ENCODE measurements at regions not wholly inside any gene's neighbourhood (a gene's known extent, or its start where the extent isn't known, plus 50 kb on each side); places are given as distances from the start of the nearest gene placed in this dataset.

DNA sequence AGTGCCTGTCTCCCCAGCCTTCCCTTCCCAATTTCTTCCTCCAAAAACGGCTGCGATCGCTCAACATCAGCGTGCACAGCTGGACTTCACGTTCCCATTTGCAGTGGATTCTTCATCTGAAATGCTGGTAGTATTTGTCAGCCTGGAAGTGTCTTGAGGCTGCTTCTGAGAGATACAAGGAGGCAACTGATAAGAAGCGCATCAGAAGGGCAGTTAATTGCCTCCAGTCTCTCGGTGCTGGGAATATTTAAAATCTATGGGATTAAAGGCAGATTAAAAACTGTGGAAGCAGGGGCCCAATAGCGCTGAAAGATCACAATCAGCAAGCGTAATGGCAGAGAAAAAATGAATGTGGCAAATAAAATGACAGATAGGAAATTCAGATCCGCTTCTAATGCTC, 450.0 kb downstream of the GATA3 start:
- no peak for DNase-seq

DNA sequence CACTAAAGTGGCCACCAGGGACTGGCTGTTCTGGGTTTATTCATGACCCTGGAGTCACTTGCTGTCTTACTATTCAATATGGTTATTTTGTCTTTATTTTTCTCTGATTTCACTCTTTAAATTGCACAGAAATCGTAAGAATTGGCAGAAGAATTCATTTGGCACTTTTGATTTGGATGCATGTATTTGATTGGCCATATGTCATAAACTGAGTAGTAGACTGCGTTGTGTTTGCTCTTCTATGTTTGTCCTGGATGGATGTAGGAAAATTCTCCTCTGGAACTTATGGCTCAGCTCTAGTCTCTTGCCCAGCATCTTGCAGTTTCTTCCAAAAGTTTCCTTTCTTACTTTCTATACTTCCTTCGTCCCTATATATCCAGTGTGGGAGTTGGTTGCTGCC, 452.7 kb downstream of the GATA3 start:
- DNase-seq = no peak

DNA sequence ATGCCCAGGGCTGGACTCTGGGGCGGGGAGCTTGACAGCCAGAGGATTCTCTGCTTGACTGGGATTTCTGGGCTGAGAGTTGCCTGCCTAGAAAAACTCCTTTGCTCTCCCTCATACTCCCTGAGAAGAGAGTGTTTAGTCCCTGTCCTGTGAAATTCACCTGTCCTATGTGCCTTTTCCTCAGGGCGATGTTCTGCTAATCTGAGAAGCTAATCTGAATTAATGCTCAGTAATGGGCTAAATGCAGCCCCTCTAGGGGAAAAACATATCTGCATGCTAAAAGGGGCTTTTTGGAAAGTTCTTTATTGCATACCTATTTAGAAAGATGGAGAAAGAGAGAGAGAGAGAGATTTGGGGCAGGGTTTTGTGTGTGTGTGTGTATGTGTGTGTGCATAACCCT, 454.4 kb downstream of the GATA3 start:
- DNase-seq = no peak

DNA sequence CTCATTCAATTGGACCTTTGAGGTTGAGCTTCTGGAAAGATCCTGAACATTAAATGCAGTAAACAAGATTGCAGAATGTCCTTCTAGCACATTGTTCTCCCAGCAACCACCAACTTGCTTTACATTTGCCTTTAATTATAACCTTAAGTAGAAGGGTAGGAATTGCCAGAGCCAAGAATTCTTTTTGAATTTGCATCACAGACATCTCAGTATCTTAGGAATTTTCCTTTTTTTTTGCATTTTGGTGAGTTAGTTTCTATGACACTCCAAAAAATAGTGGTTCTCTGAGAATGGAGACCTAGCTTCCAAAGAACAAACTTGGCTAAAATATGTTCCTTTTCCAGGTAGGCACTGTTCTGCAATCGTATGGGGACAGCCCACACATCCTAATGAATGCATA, 456.0 kb downstream of the GATA3 start:
- no peak for DNase-seq

DNA sequence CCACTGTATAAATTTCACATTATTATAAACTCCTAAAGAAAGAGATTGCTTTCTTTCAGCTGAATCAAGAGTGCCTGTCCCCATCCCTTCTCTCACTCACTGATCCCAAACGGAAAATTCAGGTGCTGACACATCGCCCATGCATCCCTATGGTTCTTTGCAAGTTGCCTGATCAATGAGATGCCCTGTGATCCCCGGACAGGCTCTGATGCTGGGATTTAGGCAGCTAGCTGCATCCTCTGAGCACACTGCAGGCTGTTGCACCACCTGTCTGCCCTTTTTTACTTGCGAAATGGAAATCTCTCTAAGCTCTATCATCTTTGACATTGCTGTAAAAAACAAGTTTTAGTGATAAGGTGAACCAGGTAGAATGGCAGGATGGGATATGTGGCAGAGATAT, 456.5 kb downstream of the GATA3 start:
- no peak for DNase-seq

DNA sequence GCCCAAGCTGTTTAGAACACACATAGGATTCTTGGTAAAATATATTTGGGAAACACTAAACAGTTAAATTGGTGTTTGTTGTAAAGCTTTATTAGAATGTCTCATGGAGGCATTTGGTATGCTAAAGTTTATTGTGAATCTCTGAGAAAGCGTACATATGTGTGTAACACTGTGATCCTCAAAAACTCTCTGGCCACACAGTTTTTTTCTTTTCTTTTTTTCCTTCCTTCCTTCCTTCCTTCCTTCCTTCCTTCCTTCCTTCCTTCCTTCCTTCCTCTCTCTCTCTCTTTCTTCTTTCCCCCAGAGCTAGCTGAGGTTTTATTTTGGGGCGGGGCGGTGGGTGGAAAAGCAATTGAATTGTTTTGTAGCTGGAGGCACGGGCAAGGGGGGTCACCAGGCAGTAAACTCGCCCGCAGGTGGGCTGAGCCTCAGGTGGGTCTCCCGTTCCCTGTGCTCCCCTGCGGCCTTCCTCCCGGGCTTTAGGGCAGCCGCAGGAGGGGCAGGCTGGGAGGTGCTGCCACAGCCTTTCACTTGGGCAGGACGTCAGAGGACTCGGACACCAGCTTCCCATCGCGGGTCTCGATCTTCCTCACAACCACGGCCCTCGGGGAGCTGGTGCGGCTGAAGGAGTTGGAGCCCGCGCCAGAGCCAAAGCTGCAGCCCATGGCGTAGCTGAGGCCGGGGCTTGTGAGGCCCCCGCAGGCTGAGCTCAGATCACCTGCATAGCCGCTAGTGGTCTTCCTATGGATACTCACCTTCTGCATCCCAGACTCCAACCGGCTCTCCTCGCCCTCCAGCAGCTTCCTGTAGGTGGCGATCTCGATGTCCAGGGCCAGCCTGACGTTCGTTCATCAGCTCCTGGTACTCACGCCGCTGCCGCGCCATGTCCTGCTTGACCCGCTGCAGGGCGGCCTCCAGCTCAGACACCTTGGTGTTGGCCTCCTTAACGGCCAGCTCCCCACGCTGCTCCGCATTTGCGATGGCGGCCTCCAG, 459.0 kb downstream of the GATA3 start:
- DNase-seq = no peak

DNA sequence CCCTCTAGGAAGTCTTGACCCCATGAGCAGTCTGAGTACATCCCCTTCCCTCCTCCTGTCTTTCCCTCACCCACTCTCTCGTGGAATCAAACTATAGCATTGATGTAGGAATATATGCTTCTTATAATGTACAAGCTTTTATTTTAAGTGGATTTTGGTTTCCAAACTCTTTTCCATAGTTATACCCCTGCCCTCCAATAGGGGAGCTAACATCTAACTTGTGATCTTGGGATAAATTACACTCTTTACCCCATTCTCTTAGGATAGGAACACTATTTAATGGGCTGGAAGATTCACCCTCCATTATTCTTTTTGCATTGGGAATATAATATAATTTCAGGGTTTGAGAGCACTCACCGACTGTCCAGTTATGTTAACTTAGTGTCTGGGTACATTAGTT, 465.9 kb downstream of the GATA3 start:
- no peak for DNase-seq

DNA sequence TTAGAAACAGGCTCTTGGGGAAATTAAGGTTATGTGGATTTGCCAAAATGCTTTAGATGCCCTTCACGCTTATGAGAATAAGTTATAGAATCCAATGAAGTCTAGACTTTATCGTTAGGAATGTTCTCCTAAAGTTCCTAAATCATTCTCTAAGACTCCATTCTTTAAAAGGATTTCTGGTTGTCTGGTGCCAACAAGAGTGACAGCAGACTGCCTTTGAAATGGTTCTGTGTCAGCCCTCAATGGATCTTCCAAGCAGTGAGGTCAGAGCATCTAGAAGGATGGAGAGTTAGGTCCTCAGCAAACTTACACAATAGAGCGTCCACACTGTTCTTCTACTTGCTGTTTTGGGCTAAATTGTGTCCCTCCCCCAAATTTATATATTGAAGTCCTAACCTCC, 473.3 kb downstream of the GATA3 start:
- no peak for DNase-seq

DNA sequence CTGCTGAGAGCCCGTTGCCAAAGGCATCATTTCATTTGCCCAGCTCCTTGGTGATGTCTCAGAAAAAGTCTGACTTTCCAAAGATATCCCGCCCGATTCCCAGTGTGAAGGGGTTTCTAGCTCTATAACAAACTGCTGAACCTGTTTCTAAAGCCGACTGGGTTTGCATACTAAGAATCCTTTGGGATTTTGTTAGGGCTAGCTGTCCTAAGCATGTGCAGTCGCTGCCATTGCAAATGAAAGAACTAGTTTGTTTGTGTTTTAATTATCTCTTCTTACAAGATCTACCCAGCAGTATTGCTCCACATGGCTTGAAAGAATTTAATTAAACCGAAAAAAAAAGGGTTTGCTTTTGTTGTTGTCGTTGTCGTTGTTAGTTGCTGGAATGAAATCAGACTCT, 476.6 kb downstream of the GATA3 start:
- DNase-seq = no peak

DNA sequence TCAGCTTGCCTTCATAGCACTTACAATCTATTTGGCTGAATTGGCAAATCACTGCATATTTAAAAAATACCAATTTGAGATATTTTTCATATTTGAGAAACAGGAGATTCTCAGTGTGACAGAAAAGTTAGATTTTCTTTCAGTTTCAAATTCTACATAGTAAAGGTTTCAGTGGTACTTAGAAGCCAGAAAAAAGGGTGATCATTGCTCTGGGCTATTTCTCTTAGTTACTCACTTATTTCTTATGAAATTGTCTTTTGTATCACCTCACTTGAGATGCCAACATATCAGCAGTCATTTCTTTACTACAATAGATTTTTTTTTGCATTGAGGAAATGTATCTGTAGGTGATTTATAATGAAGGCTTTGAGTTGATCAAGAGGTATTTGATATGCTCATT, 478.2 kb downstream of the GATA3 start:
- no peak for DNase-seq

DNA sequence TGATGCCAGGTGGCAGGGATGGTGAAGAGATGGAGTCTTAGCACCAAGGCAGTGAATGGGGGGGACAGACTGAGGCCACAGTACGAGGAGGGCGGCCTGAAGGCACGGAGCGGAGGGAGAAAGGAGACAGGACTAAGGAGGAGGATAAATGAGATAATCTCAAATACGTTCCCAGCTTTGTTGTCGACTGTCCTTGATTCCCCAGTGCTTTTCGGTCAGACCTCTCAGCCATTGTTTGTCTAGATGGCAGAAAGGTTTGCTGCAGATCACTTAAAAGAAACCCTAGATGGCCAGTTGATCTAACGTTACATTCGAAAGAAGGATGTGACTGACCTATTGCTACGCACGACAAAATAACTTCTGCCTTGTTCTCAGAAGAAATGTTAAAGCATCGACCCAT, 479.0 kb downstream of the GATA3 start:
- no peak for DNase-seq

DNA sequence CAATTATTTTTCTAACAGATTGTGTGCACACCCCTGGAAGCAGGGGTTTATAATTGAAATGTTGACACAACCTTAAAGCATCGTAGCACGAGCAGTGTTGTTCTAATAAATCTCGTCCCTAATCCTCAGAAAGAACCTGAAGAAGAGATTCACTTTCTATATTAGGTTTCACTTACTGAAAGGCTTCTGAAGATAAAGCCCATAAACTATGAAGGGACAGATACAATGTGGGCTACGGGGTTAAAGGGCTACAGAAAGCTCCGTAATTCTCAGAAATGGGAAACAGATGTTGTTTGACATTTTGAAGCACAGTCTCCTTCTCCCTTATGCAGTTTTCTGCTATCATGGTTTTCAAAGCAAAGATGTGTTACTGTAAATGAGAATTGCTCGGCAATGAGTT, 479.6 kb downstream of the GATA3 start:
- no peak for DNase-seq

DNA sequence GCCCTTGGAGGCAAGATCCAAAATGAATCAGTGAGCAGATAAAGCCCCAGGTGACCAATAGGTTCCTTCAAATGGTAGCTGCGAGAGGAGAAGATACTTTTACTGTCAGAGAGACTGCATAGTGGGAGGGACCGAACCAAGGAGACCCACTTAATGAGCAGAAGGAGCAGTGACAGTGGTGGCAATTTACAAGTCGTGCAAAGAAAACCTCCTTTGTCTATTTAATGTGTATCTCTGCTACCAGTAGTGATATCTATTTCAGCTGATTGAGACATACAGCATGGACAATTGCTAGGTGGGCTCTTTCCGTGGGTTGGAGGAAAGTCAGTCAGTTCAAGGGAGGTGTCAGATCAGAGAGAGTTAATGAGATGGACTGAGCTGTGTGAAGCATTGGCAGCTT, 480.4 kb downstream of the GATA3 start:
- no peak for DNase-seq

DNA sequence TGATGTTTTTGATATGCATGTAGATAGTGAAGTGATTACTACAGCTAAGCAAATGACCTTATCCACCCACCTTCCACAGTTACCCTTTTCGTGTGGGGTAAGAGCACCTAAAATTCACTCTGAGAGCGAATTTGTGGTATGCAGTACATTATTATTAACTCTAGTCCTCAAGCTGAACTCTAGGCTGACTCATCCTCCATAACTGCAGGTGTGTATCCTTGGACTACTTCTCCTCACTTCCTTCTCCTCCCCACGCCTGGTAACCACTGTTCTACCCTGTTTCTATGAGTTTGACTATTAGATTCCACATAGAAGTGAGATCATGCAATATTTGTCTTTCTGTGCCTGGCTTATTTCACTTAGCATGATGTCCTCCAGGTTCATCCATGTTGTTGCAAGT, 484.6 kb downstream of the GATA3 start:
- no peak for DNase-seq

DNA sequence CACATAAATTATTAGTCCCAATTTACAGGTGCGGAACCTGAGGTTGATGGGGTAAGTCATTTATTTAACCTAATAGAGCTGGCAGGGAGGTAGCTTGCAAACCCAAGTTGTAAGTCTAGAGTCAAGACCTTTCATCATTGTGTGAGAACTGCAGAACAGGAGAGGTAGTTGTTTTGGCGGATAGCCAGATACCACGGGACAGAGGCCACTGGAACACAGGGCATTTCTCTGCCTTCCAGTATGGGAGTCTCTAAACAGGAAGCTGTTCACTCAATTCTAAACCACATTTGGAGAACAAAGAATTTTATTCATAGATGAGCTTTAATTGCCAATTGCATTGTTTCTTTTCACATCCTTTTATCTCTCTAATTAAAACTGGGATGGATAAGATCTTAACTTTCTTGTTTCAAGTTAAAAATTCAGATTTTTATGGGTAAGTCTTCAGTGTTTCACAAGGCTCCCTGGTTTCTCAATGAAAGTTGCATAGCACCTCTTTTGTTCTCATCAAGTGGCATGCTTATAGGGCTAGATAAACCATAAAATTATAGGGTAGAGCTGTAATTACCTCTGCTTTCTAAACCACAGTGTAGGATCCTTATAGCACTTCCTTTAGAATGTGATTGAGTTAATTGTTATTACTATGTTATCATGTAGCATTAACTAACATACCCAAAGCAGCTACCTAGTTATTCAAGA, 489.0 kb downstream of the GATA3 start:
- no peak for DNase-seq

DNA sequence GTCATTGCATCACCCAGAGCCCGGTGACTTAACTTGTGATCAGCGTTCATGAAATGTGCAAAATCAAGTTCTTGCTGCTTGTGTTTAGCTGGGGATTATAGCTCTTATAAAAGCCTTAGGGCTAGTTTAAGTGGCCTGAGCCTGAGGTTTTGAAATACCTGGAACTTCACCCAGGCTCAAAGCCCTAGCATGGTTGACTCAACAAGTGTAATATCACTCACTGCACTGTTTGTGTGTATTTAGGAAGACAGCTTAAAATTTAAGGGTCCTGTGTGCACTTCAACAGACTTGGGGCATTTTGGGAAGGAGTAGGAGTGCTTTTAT, 489.5 kb downstream of the GATA3 start:
- no peak for DNase-seq

DNA sequence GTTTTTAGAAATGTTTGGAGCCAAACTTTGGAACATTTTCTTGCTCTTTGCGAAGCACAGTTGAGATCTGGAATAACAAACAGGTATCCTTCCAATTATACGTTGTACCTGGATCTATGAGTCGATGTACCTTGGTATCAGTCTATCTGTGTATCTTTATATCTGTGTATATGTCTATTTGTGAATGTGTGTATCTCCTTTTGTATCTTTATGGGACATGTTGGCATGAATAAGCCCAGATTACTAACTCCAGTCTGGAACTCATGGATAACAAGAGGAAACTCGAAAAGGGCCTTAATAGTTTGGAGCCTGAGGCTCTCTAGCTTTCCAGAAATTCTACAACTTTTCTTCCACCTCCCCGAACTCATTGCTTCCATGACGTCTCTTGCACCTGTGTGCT, 490.0 kb downstream of the GATA3 start:
- no peak for DNase-seq

DNA sequence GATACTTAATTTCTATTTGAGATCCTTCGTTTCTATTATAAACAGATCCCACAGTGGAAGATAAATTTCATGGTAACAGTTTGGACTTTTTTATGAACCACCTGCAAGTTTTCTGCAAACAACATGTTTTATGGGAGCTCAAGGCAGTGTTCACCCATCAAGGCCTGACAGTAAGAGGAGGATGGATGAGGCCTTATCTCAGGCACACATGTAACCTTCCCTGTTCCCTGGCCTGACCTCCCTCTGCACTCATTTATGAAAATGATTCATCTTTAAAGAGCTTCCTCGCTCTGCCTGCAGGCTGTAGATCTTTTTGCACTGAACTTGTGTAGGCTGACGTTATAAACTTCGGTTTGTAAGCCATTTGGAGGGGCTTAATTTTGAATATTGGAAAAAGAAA, 500.1 kb downstream of the GATA3 start:
- no peak for DNase-seq

DNA sequence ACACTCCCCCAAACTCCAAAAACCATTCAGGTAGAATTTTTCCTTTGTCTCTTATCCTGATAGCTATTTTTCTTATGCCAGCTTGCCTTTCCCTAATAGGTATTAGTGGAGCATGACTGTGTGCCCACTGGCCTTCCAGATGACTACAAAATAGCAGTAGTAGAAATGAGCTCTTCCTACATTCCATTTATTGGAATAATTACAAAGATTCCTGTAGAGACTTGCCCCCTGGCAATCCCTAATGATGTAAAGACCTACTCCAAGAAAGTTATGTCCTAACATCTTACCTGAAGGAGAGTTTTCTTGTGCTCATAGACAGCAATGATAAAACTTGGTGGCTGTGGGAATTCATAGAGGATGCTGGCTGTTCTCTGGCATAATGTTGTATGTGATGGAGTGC, 501.8 kb downstream of the GATA3 start:
- no peak for DNase-seq

DNA sequence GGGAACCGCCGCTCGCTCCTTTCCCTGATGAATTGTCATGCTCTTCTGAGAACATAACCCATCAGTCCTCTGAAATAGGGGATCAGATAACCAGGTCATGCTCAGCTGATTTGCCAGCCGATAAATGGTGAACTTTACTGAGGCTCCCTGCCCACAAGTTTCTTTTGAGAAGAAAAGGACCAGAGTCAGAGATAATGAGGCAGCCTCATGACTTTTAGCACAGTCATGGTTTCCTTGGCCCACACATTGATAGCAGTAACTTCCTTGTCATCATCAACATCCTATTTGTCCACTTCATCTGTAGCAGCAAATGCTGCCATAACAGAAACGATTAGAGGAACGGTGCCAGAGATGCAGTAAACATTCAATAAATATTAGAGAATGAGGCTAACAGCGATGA, 509.0 kb downstream of the GATA3 start:
- DNase-seq = no peak

DNA sequence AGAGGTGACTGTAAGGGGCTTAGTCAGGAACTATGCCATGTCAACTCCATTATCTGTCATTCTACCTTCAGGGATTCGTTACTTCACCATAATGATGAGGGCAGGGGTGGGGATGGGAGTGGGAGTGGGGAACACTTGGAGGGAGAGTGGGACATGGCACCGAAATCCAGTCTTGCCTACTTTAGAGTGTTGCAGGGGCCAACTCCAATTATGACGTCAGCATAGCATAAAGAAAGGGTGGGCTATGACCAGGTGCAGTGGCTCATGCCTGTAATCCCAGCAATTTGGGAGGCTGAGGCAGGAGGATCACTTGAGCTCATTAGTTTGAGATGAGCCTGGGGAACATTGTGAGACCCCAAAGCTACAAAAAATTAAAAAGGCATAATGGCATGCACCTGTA, 512.2 kb downstream of the GATA3 start:
- DNase-seq = no peak

DNA sequence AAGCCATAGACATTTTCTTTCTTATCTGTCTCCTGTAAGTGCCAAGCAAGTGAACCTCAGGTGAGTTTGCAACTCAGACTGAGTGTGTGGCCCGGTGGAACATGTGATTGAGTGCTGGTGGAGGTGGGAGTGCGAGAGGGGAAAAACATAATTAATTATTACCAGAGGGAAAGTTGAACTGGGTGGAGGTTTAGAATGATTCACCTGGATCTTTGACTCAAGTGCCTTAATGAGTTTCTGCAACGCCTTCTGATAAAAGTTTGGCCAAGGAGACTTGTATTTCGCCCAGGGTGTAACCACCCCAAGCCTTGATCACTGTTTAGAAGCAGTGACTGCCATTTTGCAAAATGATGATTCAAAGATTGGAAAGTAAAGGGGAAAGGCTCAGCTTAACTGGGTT, 513.9 kb downstream of the GATA3 start:
- DNase-seq = no peak

DNA sequence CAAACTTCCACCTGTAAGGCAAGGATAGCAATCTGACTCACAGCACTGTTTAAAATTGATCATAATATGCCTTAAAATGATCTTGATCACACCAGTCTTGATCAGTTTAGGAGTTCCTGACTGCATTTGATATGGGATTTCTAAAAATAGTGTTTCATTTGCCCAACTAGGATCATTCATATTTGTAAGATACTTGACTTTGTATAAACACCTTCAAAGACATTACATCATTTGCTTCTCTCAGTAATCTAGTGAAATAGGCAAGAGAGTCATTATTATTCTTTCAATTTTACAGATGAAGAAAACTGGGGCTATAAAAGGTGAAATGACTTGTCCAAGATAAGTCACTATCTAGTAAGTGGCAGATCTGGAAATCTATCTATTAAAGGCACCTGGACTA, 521.1 kb downstream of the GATA3 start:
- no peak for DNase-seq

DNA sequence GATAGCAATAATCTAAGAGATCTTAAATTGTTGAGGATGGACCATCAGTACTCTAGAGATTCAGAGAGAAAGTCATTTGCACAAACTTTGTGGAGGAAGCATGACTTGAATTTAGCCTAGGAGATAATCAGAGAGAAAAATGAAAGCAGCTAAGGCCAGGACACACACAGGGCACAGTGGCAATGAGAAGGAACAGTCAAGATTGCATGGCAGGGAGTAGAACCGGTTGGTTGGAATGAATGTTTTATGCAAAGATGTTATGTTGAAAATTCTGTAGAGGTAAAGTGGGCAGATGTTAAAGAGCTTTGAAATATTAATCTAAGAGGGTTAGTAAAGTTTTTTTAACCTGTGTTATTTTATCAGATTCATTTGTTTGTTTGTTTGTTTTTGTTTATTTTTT, 521.8 kb downstream of the GATA3 start:
- DNase-seq = no peak

DNA sequence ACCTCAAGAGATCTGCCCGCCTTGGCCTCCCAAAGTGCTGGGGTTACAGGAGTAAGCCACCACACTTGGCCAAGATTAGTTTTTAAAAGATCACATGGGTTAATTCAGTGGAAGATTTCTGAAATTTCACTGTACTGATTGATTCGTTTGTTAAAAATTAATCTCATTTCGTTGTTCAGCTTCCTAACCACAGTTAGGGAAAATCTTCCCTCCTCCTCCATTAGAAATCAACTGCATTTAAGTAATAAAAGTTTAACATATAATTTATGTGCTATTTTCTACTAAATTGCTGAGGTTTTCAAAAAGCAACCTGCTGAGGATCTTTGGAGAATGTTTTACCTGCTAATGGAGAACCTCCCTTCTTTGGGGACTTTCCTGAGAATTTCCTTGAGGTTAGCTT, 522.4 kb downstream of the GATA3 start:
- DNase-seq = no peak

All from CD4-positive, alpha-beta T cell treated with Interleukin-12 subunit alpha and Interleukin-12 subunit beta, for 1 hour (primary cell).